HG03097 (cell line): ENCODE measurements at regions not wholly inside any gene's neighbourhood (a gene's known extent, or its start where the extent isn't known, plus 50 kb on each side); places are given as distances from the start of the nearest gene placed in this dataset.
A peak's percentile ranks its signal among the peaks of the same experiment; 100 is the strongest.
"Not testable (repeated sequence)": the region's sequence is repeated elsewhere in the genome, so short reads cannot be mapped to it uniquely, and the experiment has no call there.

ENCODE experiments used
- ATAC-seq: cut with Tn5 transposase; IDR thresholded peaks from one replicate; pipeline ENCODE4 v1.9.1; 2021; ENCODE audit not compliant: unreplicated experiment, low FRiP score

GRCh38 chr2:195471807-195472206, 185.2 kb upstream of the SLC39A10 start:
- ATAC-seq, result no peak

GRCh38 chr2:195471163-195471562, 185.9 kb upstream of the SLC39A10 start:
- no peak for ATAC-seq

- no peak for ATAC-seq
Measured at GRCh38 chr2:195470622-195471021, 186.4 kb upstream of the SLC39A10 start.

GRCh38 chr2:195468771-195469170, 188.3 kb upstream of the SLC39A10 start:
- ATAC-seq, result peak; percentile 63

GRCh38 chr2:195466427-195466826, 190.6 kb upstream of the SLC39A10 start:
- no peak for ATAC-seq

- ATAC-seq, result no peak
Measured at GRCh38 chr2:195461010-195461409, 196.0 kb upstream of the SLC39A10 start.

GRCh38 chr2:195458936-195459335, 198.1 kb upstream of the SLC39A10 start:
- ATAC-seq, result no peak

- no peak for ATAC-seq
Measured at GRCh38 chr2:195457873-195458272, 199.2 kb upstream of the SLC39A10 start.

GRCh38 chr2:195456771-195457170, 200.3 kb upstream of the SLC39A10 start:
- ATAC-seq, result no peak

- no peak for ATAC-seq
Measured at GRCh38 chr2:195451160-195451559, 205.9 kb upstream of the SLC39A10 start.

GRCh38 chr2:195450552-195451113, 206.4 kb upstream of the SLC39A10 start:
- no peak for ATAC-seq

- ATAC-seq, result no peak
Measured at GRCh38 chr2:195447323-195447975, 209.6 kb upstream of the SLC39A10 start.

GRCh38 chr2:195445639-195446038, 211.4 kb upstream of the SLC39A10 start:
- ATAC-seq, result no peak

- no peak for ATAC-seq
Measured at GRCh38 chr2:195443926-195444325, 213.1 kb upstream of the SLC39A10 start.

- ATAC-seq, result no peak
Measured at GRCh38 chr2:195442458-195443175, 214.4 kb upstream of the SLC39A10 start.

- ATAC-seq, result no peak
Measured at GRCh38 chr2:195438692-195439091, 218.3 kb upstream of the SLC39A10 start.

- ATAC-seq, result no peak
Measured at GRCh38 chr2:195437521-195437920, 219.5 kb upstream of the SLC39A10 start.

- no peak for ATAC-seq
Measured at GRCh38 chr2:195434346-195434745, 222.7 kb upstream of the SLC39A10 start.

GRCh38 chr2:195433729-195434128, 223.3 kb upstream of the SLC39A10 start:
- not testable (repeated sequence) for ATAC-seq

GRCh38 chr2:195428673-195429072, 228.4 kb upstream of the SLC39A10 start:
- no peak for ATAC-seq

GRCh38 chr2:195425328-195425727, 231.7 kb upstream of the SLC39A10 start:
- no peak for ATAC-seq

- ATAC-seq, result no peak
Measured at GRCh38 chr2:195419033-195419432, 238.0 kb upstream of the SLC39A10 start.
